Keratinocyte (primary cell): ENCODE measurements at regions not wholly inside any gene's neighbourhood (a gene's known extent, or its start where the extent isn't known, plus 50 kb on each side); places are given as distances from the start of the nearest gene placed in this dataset.

Experiments
- DNase-seq: peaks from one replicate; pipeline ENCODE4 v3.0.0-alpha.2; 2011; ENCODE audit warnings: low read depth, missing footprints, low spot score
- FAIRE-seq: peaks from 2 replicates; lab custom pipeline; 2011; peaks lifted over from hg19 to GRCh38; lab: Jason Lieb, UNC
- H2AFZ ChIP-seq: 2 replicates; pipeline ENCODE4 v1.6.0; 2012; ENCODE audit warnings: low read length, control low read depth, inconsistent platforms; ENCODE audit not compliant: control insufficient read depth
- H3K27ac ChIP-seq: 2 replicates; pipeline ENCODE4 v1.5.1; 2011; ENCODE audit warnings: low read length; ENCODE audit not compliant: control insufficient read depth, insufficient read depth
- H3K27me3 ChIP-seq: 3 replicates; pipeline ENCODE4 v1.6.0; 2011; ENCODE audit warnings: low read length; ENCODE audit not compliant: control insufficient read depth, insufficient read depth; ENCODE audit errors: extremely low read depth
- H3K36me3 ChIP-seq, 2 experiments: 2 replicates in 1 of 2; 3 replicates in 1 of 2; pipeline ENCODE4 v1.5.1; 2011; ENCODE audit warnings: low read length in 2 of 2, mild to moderate bottlenecking in 1 of 2; ENCODE audit not compliant: control insufficient read depth in 2 of 2, insufficient read depth in 2 of 2; ENCODE audit errors: extremely low read depth in 1 of 2
- H3K4me1 ChIP-seq: 3 replicates; pipeline ENCODE4 v1.5.1; 2011; ENCODE audit warnings: low read length; ENCODE audit not compliant: control insufficient read depth, insufficient read depth; ENCODE audit errors: extremely low read depth
- H3K4me2 ChIP-seq: 3 replicates; pipeline ENCODE4 v1.6.0; 2011; ENCODE audit warnings: low read depth, low read length; ENCODE audit not compliant: control insufficient read depth, insufficient read depth; ENCODE audit errors: extremely low read depth
- H3K4me3 ChIP-seq, 3 experiments: fragments of 200-600 bp in 1 of 3; sonication (generic) in 1 of 3; 2 replicates in 2 of 3; 3 replicates in 1 of 3; pipeline ENCODE4 v1.5.1; 2011 to 2016; ENCODE audit warnings: low read length in 3 of 3, mild to moderate bottlenecking in 3 of 3, control low read depth in 2 of 3, inconsistent platforms in 1 of 3, low read depth in 1 of 3, mixed read lengths in 1 of 3, mixed run types in 1 of 3, moderate library complexity in 1 of 3; ENCODE audit not compliant: control insufficient read depth in 2 of 3, insufficient read depth in 2 of 3; ENCODE audit errors: extremely low read depth in 1 of 3
- H3K79me2 ChIP-seq: 2 replicates; pipeline ENCODE4 v1.6.0; 2012; ENCODE audit warnings: low read length; ENCODE audit not compliant: control insufficient read depth, insufficient read depth
- H3K9ac ChIP-seq: 3 replicates; pipeline ENCODE4 v1.6.0; 2011; ENCODE audit warnings: low read length; ENCODE audit not compliant: control insufficient read depth, insufficient read depth; ENCODE audit errors: extremely low read depth
- H3K9me1 ChIP-seq: 3 replicates; pipeline ENCODE4 v1.6.0; 2011; ENCODE audit warnings: low read length; ENCODE audit not compliant: control insufficient read depth, insufficient read depth; ENCODE audit errors: extremely low read depth
- H3K9me3 ChIP-seq: 2 replicates; pipeline ENCODE4 v1.5.1; 2012; ENCODE audit warnings: low read depth, low read length; ENCODE audit not compliant: control insufficient read depth
- H4K20me1 ChIP-seq: 3 replicates; pipeline ENCODE4 v1.6.0; 2011; ENCODE audit warnings: low read length; ENCODE audit not compliant: control insufficient read depth, insufficient read depth; ENCODE audit errors: extremely low read depth
- CTCF ChIP-seq, 3 experiments: IDR thresholded peaks in 1 of 3; conservative IDR thresholded peaks in 1 of 3; optimal IDR thresholded peaks in 1 of 3; 2 replicates in 2 of 3; 3 replicates in 1 of 3; pipeline versions ENCODE3 to v1.5.1; 2011; ENCODE audit warnings: low read length in 3 of 3, mild to moderate bottlenecking in 3 of 3, moderate library complexity in 2 of 3, control low read depth in 1 of 3, inconsistent platforms in 1 of 3; ENCODE audit not compliant: insufficient read depth in 2 of 3; ENCODE audit errors: extremely low read depth in 1 of 3
- EZH2 ChIP-seq: IDR thresholded peaks from one replicate; pipeline ENCODE4 v1.6.1; 2012; ENCODE audit warnings: inconsistent platforms, mild to moderate bottlenecking, low read length, moderate library complexity
- dilution Hi-C: fragments of 300-500 bp; cut with MboI; formaldehyde crosslinking; loops from one replicate; pipeline ENCODE4 v1.7.0; 2020; ENCODE audit warnings: low sequenced_read_pairs; ENCODE audit not compliant: extremely low pct_ligation_motif_present

GRCh38 chr1:230584660-230585059 is 57.6 kb upstream of the COG2 start:
- Histone ChIP-seq H3K4me3 (no peak overlapping the region), H2AFZ (no peak overlapping the region), H3K27ac (no peak overlapping the region), H3K27me3 (peaks cover 21% of the 10 kb centered on the region), H3K36me3 (no peaks in the 10 kb centered on the region), H3K4me1 (no peaks in the 10 kb centered on the region), H4K20me1 (no peaks in the 10 kb centered on the region), H3K4me2 (no peak overlapping the region), H3K9ac (no peak overlapping the region), H3K9me3 (no peaks in the 10 kb centered on the region), H3K9me1 (no peaks in the 10 kb centered on the region), H3K79me2 (no peaks in the 10 kb centered on the region)
- no peak for FAIRE-seq
- dilution Hi-C loops: no loop called here
- no peak for DNase-seq
- TF ChIP-seq EZH2 (no peak), CTCF (optimal IDR thresholded peaks at IDR 0.05 in 1 of 3, IDR thresholded peaks at IDR 0.05 in 1 of 3, conservative IDR thresholded peaks at IDR 0.05 in 1 of 3; ENCODE audit: extremely low read depth in 1 of 3, insufficient read depth in 2 of 3, low read length in 3 of 3) (no peak)

GRCh38 chr1:230581446-230582079 is 60.7 kb upstream of the COG2 start:
- dilution Hi-C loops: no loop called here
- DNase-seq: no peak

More at GRCh38 chr1:230581446-230582079, 60.7 kb upstream of the COG2 start:
- Histone ChIP-seq H3K36me3 (no peaks in the 10 kb centered on the region), H3K9me3 (no peaks in the 10 kb centered on the region), H3K27ac (no peak overlapping the region), H3K79me2 (no peaks in the 10 kb centered on the region), H3K4me3 (no peak overlapping the region), H3K4me2 (no peak overlapping the region), H3K27me3 (peaks cover 12% of the 10 kb centered on the region), H3K9me1 (no peaks in the 10 kb centered on the region), H2AFZ (no peak overlapping the region), H3K4me1 (no peaks in the 10 kb centered on the region), H4K20me1 (no peaks in the 10 kb centered on the region), H3K9ac (no peak overlapping the region)
- FAIRE-seq: no peak
- TF ChIP-seq CTCF (optimal IDR thresholded peaks at IDR 0.05 in 1 of 3, IDR thresholded peaks at IDR 0.05 in 1 of 3, conservative IDR thresholded peaks at IDR 0.05 in 1 of 3; ENCODE audit: extremely low read depth in 1 of 3, insufficient read depth in 2 of 3, low read length in 3 of 3) (peak in 2 of 3 experiments; percentile 18 to 42), EZH2 (no peak)
